ENCODE measurements at regions not wholly inside any gene's neighbourhood (a gene's known extent, or its start where the extent isn't known, plus 50 kb on each side); places are given as distances from the start of the nearest gene placed in this dataset.

GRCh38 chr5:110109667-110110066 lies 419.9 kb downstream of the MAN2A1 start:
- TF ChIP-seq EP300 (IDR thresholded peaks at IDR 0.05): no peak
- no peak for TF ChIP-seq CTCF (IDR thresholded peaks at IDR 0.05)
- TF ChIP-seq POLR2A (IDR thresholded peaks at IDR 0.05): no peak

GRCh38 chr5:110112348-110112747 lies 422.6 kb downstream of the MAN2A1 start:
- H3K9me3 ChIP-seq: peaks cover 0 to 13% (median 2%) of the 10 kb centered on the region in 4 donors
- H3K36me3 ChIP-seq: no peaks in the 10 kb centered on the region
- H3K4me3 ChIP-seq: no peak overlapping the region
- no peak overlapping the region for H3K27ac ChIP-seq
- no peaks in the 10 kb centered on the region for H3K27me3 ChIP-seq
- DNase-seq (ENCODE audit: low spot score in 2 of 2): no peak
- H3K4me1 ChIP-seq: peaks cover 0 to 5% (median 0%) of the 10 kb centered on the region in 4 donors
- TF ChIP-seq EP300 (IDR thresholded peaks at IDR 0.05) (no peak), POLR2A (IDR thresholded peaks at IDR 0.05) (no peak), CTCF (IDR thresholded peaks at IDR 0.05) (no peak)

More at GRCh38 chr5:110109667-110110066, 419.9 kb downstream of the MAN2A1 start:
- 70 to 72% methylated on average over 3 of the region's 3 CpGs for WGBS, 2 donors
- Histone ChIP-seq H3K27me3 (no peaks in the 10 kb centered on the region), H3K9me3 (no peaks in the 10 kb centered on the region), H3K4me3 (no peak overlapping the region), H3K4me1 (peaks cover 0 to 16% (median 4%) of the 10 kb centered on the region in 4 donors), H3K27ac (no peak overlapping the region), H3K36me3 (no peaks in the 10 kb centered on the region)
- no peak for DNase-seq (ENCODE audit: low spot score in 2 of 2)

- peaks cover 0 to 25% (median 4%) of the 10 kb centered on the region in 4 donors for H3K9me3 ChIP-seq
- H3K4me3 ChIP-seq: no peak overlapping the region
- no peaks in the 10 kb centered on the region for H3K27me3 ChIP-seq
- no peak overlapping the region for H3K27ac ChIP-seq
- 83 to 88% methylated on average over 3 of the region's 3 CpGs for WGBS, 2 donors
- no peaks in the 10 kb centered on the region for H3K36me3 ChIP-seq
- no peak for TF ChIP-seq CTCF (IDR thresholded peaks at IDR 0.05)
- no peak for TF ChIP-seq POLR2A (IDR thresholded peaks at IDR 0.05)
- TF ChIP-seq EP300 (IDR thresholded peaks at IDR 0.05): no peak
- H3K4me1 ChIP-seq: no peaks in the 10 kb centered on the region
- DNase-seq (ENCODE audit: low spot score in 2 of 2): no peak
Observed at GRCh38 chr5:110115503-110115902, 425.8 kb downstream of the MAN2A1 start.

GRCh38 chr5:110116539-110116938 lies 426.8 kb downstream of the MAN2A1 start:
- TF ChIP-seq POLR2A (IDR thresholded peaks at IDR 0.05) (no peak), EP300 (IDR thresholded peaks at IDR 0.05) (no peak), CTCF (IDR thresholded peaks at IDR 0.05) (no peak)
- no peak for DNase-seq (ENCODE audit: low spot score in 2 of 2)
- H3K4me3 ChIP-seq: no peak overlapping the region

GRCh38 chr5:110134963-110135935 lies 445.5 kb downstream of the MAN2A1 start:
- 83% methylated on average over 11 of the region's 11 CpGs for WGBS, 2 donors
- DNase-seq (ENCODE audit: low spot score in 2 of 2): no peak
- no peaks in the 10 kb centered on the region for H3K36me3 ChIP-seq
- no peak overlapping the region for H3K27ac ChIP-seq
- no peaks in the 10 kb centered on the region for H3K27me3 ChIP-seq
- no peak overlapping the region for H3K4me3 ChIP-seq
- H3K4me1 ChIP-seq: no peaks in the 10 kb centered on the region
- no peak for TF ChIP-seq POLR2A (IDR thresholded peaks at IDR 0.05)
- no peak for TF ChIP-seq EP300 (IDR thresholded peaks at IDR 0.05)
- TF ChIP-seq CTCF (IDR thresholded peaks at IDR 0.05): no peak
- H3K9me3 ChIP-seq: peaks cover 0 to 42% (median 2%) of the 10 kb centered on the region in 4 donors

More at GRCh38 chr5:110116539-110116938, 426.8 kb downstream of the MAN2A1 start:
- no peaks in the 10 kb centered on the region for H3K27me3 ChIP-seq
- no peak overlapping the region for H3K27ac ChIP-seq
- no peaks in the 10 kb centered on the region for H3K4me1 ChIP-seq
- H3K9me3 ChIP-seq: peaks cover 0 to 25% (median 4%) of the 10 kb centered on the region in 4 donors
- no peaks in the 10 kb centered on the region for H3K36me3 ChIP-seq
- WGBS, 2 donors: 89 to 92% methylated on average over 1 of the region's 1 CpG
